Trophoblast cell (in vitro differentiated cells and primary cell): ENCODE measurements at regions not wholly inside any gene's neighbourhood (a gene's known extent, or its start where the extent isn't known, plus 50 kb on each side); places are given as distances from the start of the nearest gene placed in this dataset.

ENCODE experiments used
- DNase-seq, 2 donors: peaks; one replicate each; pipeline ENCODE4 v3.0.0-alpha.2; 2016
- H2AFZ ChIP-seq: 2 replicates; pipeline ENCODE4 v1.6.1; 2013; ENCODE audit warnings: low read length, moderate library complexity, mild to moderate bottlenecking; ENCODE audit not compliant: insufficient read depth, poor library complexity
- H2AK5ac ChIP-seq: 2 replicates; pipeline ENCODE4 v1.6.1; 2013; ENCODE audit warnings: mild to moderate bottlenecking, low read length
- H2BK120ac ChIP-seq: 2 replicates; pipeline ENCODE4 v1.6.1; 2013; ENCODE audit warnings: low read length, mild to moderate bottlenecking, moderate library complexity; ENCODE audit not compliant: insufficient read depth, poor library complexity
- H2BK12ac ChIP-seq: 2 replicates; pipeline ENCODE4 v1.6.1; 2013; ENCODE audit warnings: mild to moderate bottlenecking, low read length, moderate library complexity
- H2BK5ac ChIP-seq: 2 replicates; pipeline ENCODE4 v1.6.1; 2013; ENCODE audit warnings: low read length, low read depth, moderate library complexity, mild to moderate bottlenecking; ENCODE audit not compliant: poor library complexity
- H3K14ac ChIP-seq: 2 replicates; pipeline ENCODE4 v1.6.1; 2013; ENCODE audit warnings: mild to moderate bottlenecking, low read length
- H3K18ac ChIP-seq: 2 replicates; pipeline ENCODE4 v1.6.1; 2013; ENCODE audit warnings: mild to moderate bottlenecking, low read length
- H3K23ac ChIP-seq: 2 replicates; pipeline ENCODE4 v1.6.1; 2013; ENCODE audit warnings: low read length
- H3K27ac ChIP-seq: 2 replicates; pipeline ENCODE4 v1.5.1; 2013; ENCODE audit warnings: low read depth, mild to moderate bottlenecking, inconsistent platforms, low read length, moderate library complexity
- H3K27me3 ChIP-seq: 2 replicates; pipeline ENCODE4 v1.6.1; 2013; ENCODE audit warnings: inconsistent platforms, mild to moderate bottlenecking, low read length, moderate library complexity; ENCODE audit not compliant: insufficient read depth
- H3K36me3 ChIP-seq, 2 experiments: 1 replicate in 1 of 2; 2 replicates in 1 of 2; pipeline ENCODE4 v1.6.1; 2013; ENCODE audit warnings: low read length in 2 of 2, mild to moderate bottlenecking in 2 of 2, moderate library complexity in 1 of 2; ENCODE audit not compliant: insufficient read depth in 2 of 2, control insufficient read depth in 1 of 2
- H3K4ac ChIP-seq: 2 replicates; pipeline ENCODE4 v1.6.1; 2013; ENCODE audit warnings: low read depth, mild to moderate bottlenecking, low read length, moderate library complexity
- H3K4me1 ChIP-seq, 2 experiments: 1 replicate in 1 of 2; 2 replicates in 1 of 2; pipeline ENCODE4 v1.6.1; 2013; ENCODE audit warnings: low read length in 2 of 2, mild to moderate bottlenecking in 2 of 2, moderate library complexity in 1 of 2; ENCODE audit not compliant: insufficient read depth in 2 of 2, control insufficient read depth in 1 of 2
- H3K4me2 ChIP-seq: 2 replicates; pipeline ENCODE4 v1.6.1; 2013; ENCODE audit warnings: inconsistent platforms, mild to moderate bottlenecking, low read length, moderate library complexity
- H3K4me3 ChIP-seq: 2 replicates; pipeline ENCODE4 v1.5.1; 2013; ENCODE audit warnings: mild to moderate bottlenecking, low read depth, low read length, inconsistent platforms
- H3K79me1 ChIP-seq: one replicate; pipeline ENCODE4 v1.6.1; 2013; ENCODE audit warnings: low read length
- H3K79me2 ChIP-seq: 2 replicates; pipeline ENCODE4 v1.6.1; 2013; ENCODE audit warnings: low read length, mild to moderate bottlenecking; ENCODE audit not compliant: control insufficient read depth, insufficient read depth, poor library complexity
- H3K9ac ChIP-seq: 2 replicates; pipeline ENCODE4 v1.6.1; 2013; ENCODE audit warnings: mild to moderate bottlenecking, low read length
- H3K9me3 ChIP-seq: 2 replicates; pipeline ENCODE4 v1.6.1; 2013; ENCODE audit warnings: low read depth, mild to moderate bottlenecking, control low read depth, inconsistent platforms, low read length; ENCODE audit not compliant: insufficient read depth
- H4K12ac ChIP-seq: 2 replicates; pipeline ENCODE4 v1.6.1; 2013; ENCODE audit warnings: low read depth, mild to moderate bottlenecking, low read length, moderate library complexity
- H4K8ac ChIP-seq: 2 replicates; pipeline ENCODE4 v1.6.1; 2013; ENCODE audit warnings: low read depth, mild to moderate bottlenecking, low read length, moderate library complexity
- H4K91ac ChIP-seq: one replicate; pipeline ENCODE4 v1.6.1; 2013; ENCODE audit warnings: low read depth, mild to moderate bottlenecking, low read length, moderate library complexity
- WGBS: extraction: QIAGEN DNeasy Blood & Tissue Kit; methylation state at CpG from one replicate; pipeline ENCODE4 v1.1.7; 2013; ENCODE audit warnings: missing lambda C conversion rate; ENCODE audit not compliant: insufficient read length, insufficient coverage; ENCODE audit errors: extremely low coverage; 5-methylcytosine and 5-hydroxymethylcytosine counted together

- Histone ChIP-seq H2AFZ (no peak overlapping the region), H3K23ac (no peak overlapping the region), H3K36me3 (no peaks in the 10 kb centered on the region), H3K27ac (no peak overlapping the region), H2BK5ac (no peak overlapping the region), H4K12ac (no peak overlapping the region), H3K9me3 (no peaks in the 10 kb centered on the region), H2BK120ac (no peak overlapping the region), H2BK12ac (no peak overlapping the region), H4K8ac (no peak overlapping the region), H3K4ac (no peak overlapping the region), H3K14ac (no peak overlapping the region), H4K91ac (no peak overlapping the region), H3K27me3 (no peaks in the 10 kb centered on the region), H3K79me1 (no peaks in the 10 kb centered on the region), H3K4me3 (no peak overlapping the region), H3K4me1 (no peaks in the 10 kb centered on the region), H3K4me2 (no peak overlapping the region), H3K79me2 (no peaks in the 10 kb centered on the region), H2AK5ac (no peak overlapping the region), H3K9ac (no peak overlapping the region), H3K18ac (no peak overlapping the region)
- DNase-seq = no peak
- no CpG with 5 or more reads among the region's 2 CpGs for WGBS
These were observed 210.2 kb upstream of the TRPM3 start for GRCh38 chr9:71331603-71332002.

GRCh38 chr9:71329873-71330272 is 208.5 kb upstream of the TRPM3 start:
- Histone ChIP-seq H4K12ac (no peak overlapping the region), H3K4me3 (no peak overlapping the region), H3K9ac (no peak overlapping the region), H3K4me2 (no peak overlapping the region), H2AK5ac (no peak overlapping the region), H3K4me1 (no peaks in the 10 kb centered on the region), H4K8ac (no peak overlapping the region), H3K79me2 (no peaks in the 10 kb centered on the region), H2BK120ac (no peak overlapping the region), H3K9me3 (no peaks in the 10 kb centered on the region), H2BK5ac (no peak overlapping the region), H3K36me3 (no peaks in the 10 kb centered on the region), H3K4ac (no peak overlapping the region), H3K27me3 (no peaks in the 10 kb centered on the region), H3K18ac (no peak overlapping the region), H3K79me1 (no peaks in the 10 kb centered on the region), H3K14ac (no peak overlapping the region), H3K27ac (no peak overlapping the region), H2AFZ (no peak overlapping the region), H4K91ac (no peak overlapping the region), H2BK12ac (no peak overlapping the region), H3K23ac (no peak overlapping the region)
- no peak for DNase-seq
- no CpG with 5 or more reads among the region's 3 CpGs for WGBS

GRCh38 chr9:71326360-71326759 is 204.9 kb upstream of the TRPM3 start:
- H4K12ac ChIP-seq = no peak overlapping the region
- H2BK12ac ChIP-seq = no peak overlapping the region
- WGBS = no CpG with 5 or more reads among the region's 1 CpG

GRCh38 chr9:71323357-71323756 is 201.9 kb upstream of the TRPM3 start:
- Histone ChIP-seq H4K8ac (no peak overlapping the region), H3K14ac (no peak overlapping the region), H2BK5ac (no peak overlapping the region), H2AFZ (no peak overlapping the region), H3K9me3 (no peaks in the 10 kb centered on the region), H3K79me2 (no peaks in the 10 kb centered on the region), H2AK5ac (no peak overlapping the region), H3K27me3 (no peaks in the 10 kb centered on the region), H3K27ac (no peak overlapping the region), H3K23ac (no peak overlapping the region), H2BK120ac (no peak overlapping the region), H3K9ac (no peak overlapping the region), H4K91ac (no peak overlapping the region), H2BK12ac (no peak overlapping the region), H3K4me3 (no peak overlapping the region), H3K18ac (no peak overlapping the region), H4K12ac (no peak overlapping the region), H3K36me3 (no peaks in the 10 kb centered on the region), H3K79me1 (no peaks in the 10 kb centered on the region), H3K4ac (no peak overlapping the region), H3K4me2 (no peak overlapping the region), H3K4me1 (no peaks in the 10 kb centered on the region)
- WGBS = no CpG with 5 or more reads among the region's 3 CpGs
- DNase-seq = no peak

More at GRCh38 chr9:71326360-71326759, 204.9 kb upstream of the TRPM3 start:
- Histone ChIP-seq H3K9me3 (no peaks in the 10 kb centered on the region), H3K4me1 (no peaks in the 10 kb centered on the region), H3K27me3 (no peaks in the 10 kb centered on the region), H2AFZ (no peak overlapping the region), H3K36me3 (no peaks in the 10 kb centered on the region), H2BK5ac (no peak overlapping the region), H3K14ac (no peak overlapping the region), H3K79me1 (no peaks in the 10 kb centered on the region), H3K79me2 (no peaks in the 10 kb centered on the region), H3K9ac (no peak overlapping the region), H3K27ac (no peak overlapping the region), H2AK5ac (no peak overlapping the region), H3K4me2 (no peak overlapping the region), H3K18ac (no peak overlapping the region), H4K8ac (no peak overlapping the region), H3K4me3 (no peak overlapping the region), H3K4ac (no peak overlapping the region), H3K23ac (no peak overlapping the region), H2BK120ac (no peak overlapping the region), H4K91ac (no peak overlapping the region)
- no peak for DNase-seq
